ENCODE measurements at regions not wholly inside any gene's neighbourhood (a gene's known extent, or its start where the extent isn't known, plus 50 kb on each side); places are given as distances from the start of the nearest gene placed in this dataset.
"Not testable (repeated sequence)": the region's sequence is repeated elsewhere in the genome, so short reads cannot be mapped to it uniquely, and the experiment has no call there.

DNA sequence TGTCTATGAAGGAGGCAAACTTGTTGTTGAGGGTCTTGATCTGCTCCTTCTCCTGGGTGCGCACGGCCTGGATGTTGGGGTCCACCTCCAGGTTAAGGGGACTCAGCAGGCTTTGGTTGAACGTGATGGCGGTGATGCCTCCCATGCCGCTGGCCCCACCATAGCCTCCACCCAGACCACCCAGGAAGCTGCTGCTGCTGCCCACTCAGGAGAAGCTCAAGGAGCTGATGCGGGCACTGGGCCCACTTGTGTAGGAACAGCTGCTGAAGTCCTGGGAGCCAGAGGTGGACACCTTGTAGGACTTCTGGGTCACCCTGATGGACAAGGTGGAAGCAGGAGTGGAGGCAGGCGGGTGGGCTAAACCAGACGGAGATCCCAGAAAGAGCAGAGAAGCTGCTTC is 380.3 kb upstream of the RGMB start:
- not testable (repeated sequence) for TF ChIP-seq EZH2 (IDR thresholded peaks at IDR 0.05); POLR2AphosphoS5 (IDR thresholded peaks at IDR 0.05; ENCODE audit: borderline replicate concordance, low read depth, low read length)

Data from SK-N-MC (cell line).